CD4-positive, alpha-beta T cell treated with Interleukin-1 beta for 1 hour (primary cell): ENCODE measurements at regions not wholly inside any gene's neighbourhood (a gene's known extent, or its start where the extent isn't known, plus 50 kb on each side); places are given as distances from the start of the nearest gene placed in this dataset.

Experiments used
- DNase-seq, 2 donors: peaks; one replicate each; pipeline ENCODE4 v3.0.0-alpha.2; 2020 to 2022

DNA sequence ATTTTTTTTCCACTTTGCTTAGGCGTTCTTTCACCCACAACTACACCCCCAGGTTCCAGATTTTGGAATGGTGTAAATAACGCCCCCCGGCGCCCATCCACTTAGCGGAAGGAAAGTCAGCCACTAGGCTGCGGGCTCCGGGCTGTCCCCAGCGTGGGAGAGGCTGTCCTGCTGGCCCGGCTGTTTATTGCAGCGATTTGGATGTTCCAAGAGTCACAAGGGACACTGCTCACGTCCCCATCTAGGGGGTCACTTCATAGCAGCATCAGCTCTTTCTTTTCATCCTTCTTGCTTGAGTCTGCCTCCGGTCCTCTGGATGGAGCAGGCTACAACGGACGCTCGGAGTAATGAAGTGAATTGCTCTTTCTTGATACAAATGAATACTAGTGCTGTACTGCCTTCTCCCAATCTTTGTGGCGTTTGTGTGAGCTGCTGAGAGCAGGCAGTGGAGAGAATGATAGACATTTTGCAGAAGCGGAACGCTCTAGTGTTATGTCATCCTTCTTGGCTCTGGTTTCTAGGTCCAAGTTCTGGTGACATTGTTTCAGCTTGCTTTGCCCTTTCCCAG lies 50.7 kb upstream of the PAIP2B start:
- DNase-seq, result peak; percentile 13 to 14

GRCh38 chr2:71277147-71277475 lies 50.2 kb upstream of the PAIP2B start:
- DNase-seq, result no peak

DNA sequence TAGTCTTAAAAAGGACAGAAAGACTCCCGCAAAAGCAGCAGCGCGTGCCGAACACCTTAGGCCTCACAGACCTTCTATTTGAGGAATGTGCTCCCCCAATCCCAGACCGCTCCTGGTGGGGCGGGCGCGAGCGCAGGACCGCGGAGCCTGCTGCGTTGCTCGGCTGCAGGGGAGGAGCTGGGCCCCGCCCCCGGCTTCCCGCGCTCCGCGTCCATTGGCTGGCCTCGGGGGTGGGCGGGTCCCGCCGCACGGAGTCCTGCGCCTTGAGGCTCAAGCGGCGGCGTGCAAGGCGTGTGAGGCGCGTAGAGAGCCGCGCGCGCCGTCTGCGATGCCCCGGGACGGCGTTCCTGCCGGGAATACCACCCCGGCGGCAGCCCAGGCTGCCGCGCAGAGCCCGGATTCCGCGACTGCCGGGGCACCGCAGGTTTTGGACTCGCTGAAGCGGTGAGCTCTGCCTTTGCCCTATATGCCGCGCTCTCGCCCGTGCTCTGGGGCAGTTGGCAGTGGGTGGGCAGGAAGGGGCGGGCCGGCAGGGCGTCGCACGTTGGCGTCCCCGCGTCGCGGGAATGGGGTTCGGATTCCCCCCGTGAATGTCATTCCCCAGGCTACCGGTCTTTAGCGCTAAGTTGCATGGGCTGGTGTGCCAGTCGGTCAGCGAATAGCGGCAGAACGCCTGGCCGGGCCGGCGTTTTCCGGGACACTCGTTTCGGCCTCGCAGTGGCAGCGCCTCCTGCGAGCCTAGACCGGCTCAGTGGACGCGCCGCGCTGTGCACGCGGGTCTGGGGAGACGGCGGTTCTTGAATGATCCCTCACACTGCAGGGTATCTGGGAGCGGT lies 49.6 kb upstream of the PAIP2B start:
- peak; percentile 82 to 85 for DNase-seq
